CD14-positive monocyte (primary cell): ENCODE measurements at regions not wholly inside any gene's neighbourhood (a gene's known extent, or its start where the extent isn't known, plus 50 kb on each side); places are given as distances from the start of the nearest gene placed in this dataset.

ENCODE experiments used
- DNase-seq, 3 donors: peaks; one replicate each; pipeline ENCODE4 v3.0.0-alpha.2; 2011 to 2022
- H2AFZ ChIP-seq: 2 replicates; pipeline ENCODE4 v1.6.0; 2012; ENCODE audit warnings: mild to moderate bottlenecking, low read depth, low read length, inconsistent platforms; ENCODE audit not compliant: insufficient read depth, poor library complexity, severe bottlenecking
- H3K27ac ChIP-seq, 2 donors: 1 replicate in 1 of 2; 2 replicates in 1 of 2; pipeline ENCODE4 v1.5.1; 2012 to 2013; ENCODE audit warnings: low read length in 2 of 2, control low read depth in 1 of 2, inconsistent platforms in 1 of 2, low read depth in 1 of 2, mild to moderate bottlenecking in 1 of 2
- H3K27me3 ChIP-seq, 2 donors: one replicate each; pipeline versions ENCODE4 v1.6.0 to v1.6.1; 2011 to 2013; ENCODE audit warnings: low read length in 2 of 2; ENCODE audit not compliant: control insufficient read depth in 2 of 2, insufficient read depth in 2 of 2
- H3K36me3 ChIP-seq, 2 donors: replicated peaks in 1 of 2; 1 replicate in 1 of 2; 2 replicates in 1 of 2; pipeline versions ENCODE4 v1.5.1 to v1.6.1; 2012 to 2013; ENCODE audit warnings: low read length in 2 of 2, control low read depth in 1 of 2, inconsistent platforms in 1 of 2, mild to moderate bottlenecking in 1 of 2; ENCODE audit not compliant: insufficient read depth in 2 of 2, control insufficient read depth in 1 of 2
- H3K4me1 ChIP-seq, 2 donors: 1 replicate in 1 of 2; 2 replicates in 1 of 2; pipeline versions ENCODE4 v1.5.1 to v1.6.1; 2012 to 2013; ENCODE audit warnings: low read length in 2 of 2, control low read depth in 1 of 2, inconsistent platforms in 1 of 2, mild to moderate bottlenecking in 1 of 2, moderate library complexity in 1 of 2; ENCODE audit not compliant: insufficient read depth in 2 of 2, control insufficient read depth in 1 of 2
- H3K4me2 ChIP-seq: replicated peaks from 2 replicates; pipeline ENCODE3; 2012; ENCODE audit warnings: low read length, moderate library complexity, mild to moderate bottlenecking; ENCODE audit not compliant: poor library complexity, severe bottlenecking; ENCODE audit errors: extremely low read depth
- H3K4me3 ChIP-seq, 3 experiments: fragments of 200-600 bp in 1 of 3; sonication (generic) in 1 of 3; replicated peaks in 1 of 3; 1 replicate in 2 of 3; 2 replicates in 1 of 3; pipeline ENCODE4 v1.5.1; 2011 to 2013; ENCODE audit warnings: low read length in 3 of 3, mild to moderate bottlenecking in 3 of 3, control low read depth in 2 of 3, low read depth in 2 of 3, inconsistent platforms in 1 of 3, moderate library complexity in 1 of 3
- H3K79me2 ChIP-seq: 2 replicates; pipeline ENCODE4 v1.6.0; 2012; ENCODE audit warnings: mild to moderate bottlenecking, control low read depth, inconsistent platforms, low read length, moderate library complexity; ENCODE audit not compliant: insufficient read depth
- H3K9ac ChIP-seq: 2 replicates; pipeline ENCODE4 v1.6.0; 2017; ENCODE audit warnings: low read length, mild to moderate bottlenecking; ENCODE audit not compliant: insufficient read depth, poor library complexity, severe bottlenecking
- H3K9me3 ChIP-seq, 2 donors: replicated peaks in 1 of 2; 1 replicate in 1 of 2; 2 replicates in 1 of 2; pipeline versions ENCODE4 v1.5.1 to v1.6.1; 2012 to 2013; ENCODE audit warnings: low read length in 2 of 2, control low read depth in 1 of 2; ENCODE audit not compliant: control insufficient read depth in 1 of 2, insufficient read depth in 1 of 2
- H4K20me1 ChIP-seq: 2 replicates; pipeline ENCODE4 v1.6.0; 2012; ENCODE audit warnings: mild to moderate bottlenecking, low read length, control low read depth, moderate library complexity; ENCODE audit not compliant: insufficient read depth
- H3K27ac Mint-ChIP-seq, 7 donors: one replicate each; pipeline ENCODE4 v1.8.0; 2020; ENCODE audit warnings: mild to moderate bottlenecking in 7 of 7, mixed read lengths in 7 of 7, moderate library complexity in 6 of 7, inconsistent platforms in 2 of 7
- H3K27me3 Mint-ChIP-seq, 3 donors: one replicate each; pipeline ENCODE4 v1.8.0; 2021 to 2022; ENCODE audit warnings: low read depth in 3 of 3, mild to moderate bottlenecking in 3 of 3, mixed read lengths in 3 of 3, moderate library complexity in 3 of 3, inconsistent platforms in 1 of 3
- H3K36me3 Mint-ChIP-seq, 2 donors: one replicate each; pipeline ENCODE4 v1.8.0; 2020; ENCODE audit warnings: mixed read lengths in 2 of 2, inconsistent platforms in 1 of 2, mild to moderate bottlenecking in 1 of 2
- H3K4me1 Mint-ChIP-seq: one replicate; pipeline ENCODE4 v1.8.0; 2020; ENCODE audit warnings: mild to moderate bottlenecking, mixed read lengths
- H3K4me3 Mint-ChIP-seq, 2 donors: one replicate each; pipeline ENCODE4 v1.8.0; 2020; ENCODE audit warnings: mild to moderate bottlenecking in 2 of 2, mixed read lengths in 2 of 2, moderate library complexity in 1 of 2
- H3K9me3 Mint-ChIP-seq, 7 donors: one replicate each; pipeline ENCODE4 v1.8.0; 2020 to 2022; ENCODE audit warnings: mixed read lengths in 7 of 7, mild to moderate bottlenecking in 6 of 7, moderate library complexity in 6 of 7, inconsistent platforms in 2 of 7
- WGBS: methylation state at CpG from one replicate; pipeline ENCODE4 v1.1.5; 2013; ENCODE audit warnings: missing lambda C conversion rate; ENCODE audit not compliant: insufficient coverage; 5-methylcytosine and 5-hydroxymethylcytosine counted together
- intact Hi-C, 2 donors: fragments of 100-400 bp; cut with micrococcal nuclease; formaldehyde crosslinking; loops; one replicate each; pipeline versions ENCODE4 v1.15.0 to v1.15.1; 2023
- TF ChIP-seq, protein P1 (sequence below): fragments of 200-600 bp; IDR thresholded peaks from one replicate; pipeline ENCODE4 v1.8.0; 2022; ENCODE audit warnings: antibody characterized with exemption, mild to moderate bottlenecking

DNA sequence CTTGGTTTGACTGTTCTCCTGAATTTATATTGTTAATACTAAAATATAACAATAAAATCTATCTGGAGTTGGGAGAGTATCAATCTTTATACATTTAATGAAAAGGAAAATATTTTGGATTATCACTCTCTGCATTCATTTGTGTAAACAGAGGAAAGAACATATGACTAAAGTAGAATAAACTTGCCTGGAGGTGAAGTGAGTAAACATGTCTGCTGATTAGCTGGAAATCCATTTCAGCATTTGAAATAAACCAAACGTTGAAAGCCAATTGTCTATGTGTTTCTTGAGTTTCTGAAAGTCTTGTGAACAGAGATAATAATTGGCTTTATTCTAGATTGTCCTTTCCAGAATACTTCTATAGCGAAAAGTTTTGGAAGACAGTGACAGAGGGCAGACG lies 776.2 kb downstream of the SEMA5A start:
- intact Hi-C loops = no loop called here
- no peaks in the 10 kb centered on the region for H3K36me3 Mint-ChIP-seq
- Histone ChIP-seq H4K20me1 (no peaks in the 10 kb centered on the region), H3K4me1 (no peaks in the 10 kb centered on the region), H3K27ac (no peak overlapping the region), H2AFZ (no peak overlapping the region), H3K36me3 (no peaks in the 10 kb centered on the region), H3K9me3 (no peaks in the 10 kb centered on the region), H3K79me2 (no peaks in the 10 kb centered on the region), H3K9ac (no peak overlapping the region), H3K27me3 (no peaks in the 10 kb centered on the region), H3K4me2 (no peak overlapping the region), H3K4me3 (no peak overlapping the region)
- H3K27me3 Mint-ChIP-seq = no peaks in the 10 kb centered on the region
- TF ChIP-seq, protein P1, sequence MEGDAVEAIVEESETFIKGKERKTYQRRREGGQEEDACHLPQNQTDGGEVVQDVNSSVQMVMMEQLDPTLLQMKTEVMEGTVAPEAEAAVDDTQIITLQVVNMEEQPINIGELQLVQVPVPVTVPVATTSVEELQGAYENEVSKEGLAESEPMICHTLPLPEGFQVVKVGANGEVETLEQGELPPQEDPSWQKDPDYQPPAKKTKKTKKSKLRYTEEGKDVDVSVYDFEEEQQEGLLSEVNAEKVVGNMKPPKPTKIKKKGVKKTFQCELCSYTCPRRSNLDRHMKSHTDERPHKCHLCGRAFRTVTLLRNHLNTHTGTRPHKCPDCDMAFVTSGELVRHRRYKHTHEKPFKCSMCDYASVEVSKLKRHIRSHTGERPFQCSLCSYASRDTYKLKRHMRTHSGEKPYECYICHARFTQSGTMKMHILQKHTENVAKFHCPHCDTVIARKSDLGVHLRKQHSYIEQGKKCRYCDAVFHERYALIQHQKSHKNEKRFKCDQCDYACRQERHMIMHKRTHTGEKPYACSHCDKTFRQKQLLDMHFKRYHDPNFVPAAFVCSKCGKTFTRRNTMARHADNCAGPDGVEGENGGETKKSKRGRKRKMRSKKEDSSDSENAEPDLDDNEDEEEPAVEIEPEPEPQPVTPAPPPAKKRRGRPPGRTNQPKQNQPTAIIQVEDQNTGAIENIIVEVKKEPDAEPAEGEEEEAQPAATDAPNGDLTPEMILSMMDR = no peak
- H3K9me3 Mint-ChIP-seq = peaks cover 0 to 2% (median 0%) of the 10 kb centered on the region in 7 donors
- no peak overlapping the region for H3K27ac Mint-ChIP-seq
- no peak for DNase-seq
- no peaks in the 10 kb centered on the region for H3K4me1 Mint-ChIP-seq
- WGBS = no CpG with 5 or more reads among the region's 3 CpGs
- H3K4me3 Mint-ChIP-seq = no peak overlapping the region

GRCh38 chr5:8770431-8770830 lies 775.4 kb downstream of the SEMA5A start:
- Histone ChIP-seq H3K36me3 (no peaks in the 10 kb centered on the region), H3K4me3 (no peak overlapping the region), H3K79me2 (no peaks in the 10 kb centered on the region), H3K9me3 (no peaks in the 10 kb centered on the region), H3K9ac (no peak overlapping the region), H4K20me1 (no peaks in the 10 kb centered on the region), H3K4me2 (no peak overlapping the region), H3K27ac (no peak overlapping the region), H3K4me1 (no peaks in the 10 kb centered on the region), H2AFZ (no peak overlapping the region), H3K27me3 (no peaks in the 10 kb centered on the region)
- H3K4me1 Mint-ChIP-seq = no peaks in the 10 kb centered on the region
- no peak for DNase-seq
- H3K4me3 Mint-ChIP-seq = no peak overlapping the region
- no CpG with 5 or more reads among the region's 3 CpGs for WGBS
- H3K27ac Mint-ChIP-seq = no peak overlapping the region
- TF ChIP-seq, protein P1 = no peak
- intact Hi-C loops = no loop called here
- H3K36me3 Mint-ChIP-seq = no peaks in the 10 kb centered on the region
- H3K9me3 Mint-ChIP-seq = peaks cover 0 to 4% (median 0%) of the 10 kb centered on the region in 7 donors
- H3K27me3 Mint-ChIP-seq = no peaks in the 10 kb centered on the region
